ACHN (cell line): ENCODE measurements at regions not wholly inside any gene's neighbourhood (a gene's known extent, or its start where the extent isn't known, plus 50 kb on each side); places are given as distances from the start of the nearest gene placed in this dataset.

Experiments
- DNase-seq: peaks from one replicate; pipeline ENCODE4 v3.0.0-alpha.2; 2015
- in situ Hi-C: cut with HindIII; loops from 2 replicates; pipeline ENCODE4 v1.10.0; 2017; ENCODE audit warnings: low sequenced_read_pairs, low pct_ligation_motif_present, low pct_unique_long_range_greater_than_20kb

DNA sequence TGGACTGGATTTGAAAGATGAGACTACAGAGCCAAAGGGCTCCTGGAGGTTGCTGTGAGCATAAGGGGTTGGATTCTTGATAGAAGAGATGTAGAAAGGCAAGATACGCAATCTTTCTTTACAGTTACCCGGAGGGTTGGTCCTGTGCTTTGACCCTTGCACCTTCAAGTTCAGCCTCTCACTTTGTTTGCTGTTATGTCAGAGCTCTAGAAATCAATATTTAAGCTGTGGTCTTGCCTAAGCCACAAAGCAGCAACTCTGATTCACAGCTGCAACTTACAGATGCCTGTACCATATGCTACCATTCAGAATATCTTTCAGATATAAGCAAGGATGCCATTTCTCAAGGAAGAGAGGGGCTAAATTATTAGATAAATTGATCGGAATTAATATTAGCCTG is 943.1 kb upstream of the LRRTM1 start:
- in situ Hi-C loops: no loop called here
- peak; percentile 5 for DNase-seq

DNA sequence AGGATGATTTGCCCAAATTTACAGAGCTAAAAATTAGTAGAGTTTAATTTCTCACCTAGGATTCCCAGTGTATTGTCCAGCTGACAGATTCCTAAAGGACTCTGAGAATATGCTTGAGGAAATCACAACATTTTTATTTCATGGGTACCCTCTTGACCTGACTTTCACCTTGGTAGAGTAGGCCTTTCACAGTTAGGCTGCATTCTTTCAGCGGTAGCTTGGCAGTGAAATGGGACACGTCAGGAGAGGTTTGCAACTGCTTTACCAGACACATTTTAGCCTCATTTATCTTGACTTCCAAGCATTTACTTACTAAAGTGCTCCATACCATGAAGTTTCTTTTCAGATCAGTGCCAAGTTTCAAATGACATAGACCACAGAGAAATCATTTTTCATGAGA is 937.9 kb upstream of the LRRTM1 start:
- in situ Hi-C loops: no loop called here
- DNase-seq: no peak

DNA sequence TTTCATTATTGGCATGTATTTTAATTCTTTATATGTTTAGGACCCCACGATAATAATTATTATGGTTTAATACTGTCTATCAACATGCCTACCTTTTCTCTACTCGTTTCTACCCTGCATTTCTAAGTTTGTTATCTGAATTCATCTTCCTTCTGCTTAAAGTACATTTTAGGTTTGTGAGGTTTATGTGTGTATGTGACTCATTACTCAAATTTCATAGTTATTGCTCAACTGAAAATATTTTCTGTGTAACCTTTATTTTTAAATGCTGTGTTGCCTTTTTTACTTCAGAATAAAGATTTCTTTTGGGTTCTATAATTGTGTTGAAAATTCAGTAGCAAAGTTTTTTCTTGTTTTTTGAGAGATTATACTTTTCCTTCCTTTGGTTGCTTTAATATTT is 933.9 kb upstream of the LRRTM1 start:
- in situ Hi-C loops: no loop called here
- DNase-seq: no peak

DNA sequence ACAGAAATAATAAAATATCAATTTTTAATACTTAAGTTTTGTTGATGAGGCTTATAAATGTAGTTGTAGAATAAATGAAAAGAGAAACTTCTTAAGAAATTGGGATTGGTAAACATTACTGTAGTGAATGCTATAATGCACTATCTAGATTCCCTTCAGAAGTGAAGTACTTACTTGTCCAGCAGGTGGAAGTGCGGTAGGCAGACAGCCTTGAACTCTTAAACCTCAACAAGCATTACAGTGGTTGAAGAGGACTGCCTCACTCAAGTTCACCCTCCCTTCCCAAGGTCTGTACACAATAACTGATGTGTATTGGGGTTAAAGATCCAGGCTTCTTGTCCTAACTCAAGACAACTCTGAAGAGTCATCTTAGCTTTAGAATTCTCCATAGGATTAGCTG is 931.0 kb upstream of the LRRTM1 start:
- DNase-seq: no peak
- in situ Hi-C loops: no loop called here

DNA sequence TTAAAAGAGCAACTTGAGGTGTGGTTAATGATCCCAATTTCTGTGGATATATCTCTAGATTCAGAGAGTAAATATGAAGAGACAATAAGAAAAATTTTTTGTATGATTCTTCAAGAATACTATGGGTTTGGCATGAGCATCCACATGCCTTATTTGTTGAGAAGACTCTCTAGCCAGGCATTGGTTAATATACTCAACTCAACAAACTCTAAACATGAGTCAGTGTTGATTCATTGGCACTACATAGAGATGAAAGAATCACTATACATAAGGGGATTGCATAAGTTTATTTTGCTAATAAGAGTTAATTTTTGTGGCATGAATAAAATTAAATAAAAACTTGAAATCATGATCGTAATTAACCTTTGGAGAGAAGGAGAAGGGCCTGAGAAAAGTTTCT is 930.2 kb upstream of the LRRTM1 start:
- no peak for DNase-seq
- in situ Hi-C loops: no loop called here

DNA sequence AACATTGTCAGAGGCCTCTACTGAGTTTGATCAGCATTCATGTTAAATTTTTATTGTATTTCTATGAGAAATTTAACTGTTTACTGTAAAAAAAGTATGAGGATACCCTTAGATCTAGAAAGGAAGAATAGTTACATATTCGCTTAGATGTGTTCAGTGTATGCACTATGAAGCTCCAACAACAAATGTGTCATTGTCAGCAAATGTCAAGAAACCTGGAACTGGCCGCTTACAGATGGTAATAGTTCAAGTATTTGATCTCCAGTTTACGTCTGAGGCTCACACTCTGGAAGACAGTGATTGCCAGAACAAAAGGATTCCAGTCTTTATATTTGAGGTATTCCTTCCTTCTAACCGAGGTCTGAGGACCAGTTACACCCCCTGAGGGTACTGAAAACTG is 921.2 kb upstream of the LRRTM1 start:
- no peak for DNase-seq
- in situ Hi-C loops: no loop called here

DNA sequence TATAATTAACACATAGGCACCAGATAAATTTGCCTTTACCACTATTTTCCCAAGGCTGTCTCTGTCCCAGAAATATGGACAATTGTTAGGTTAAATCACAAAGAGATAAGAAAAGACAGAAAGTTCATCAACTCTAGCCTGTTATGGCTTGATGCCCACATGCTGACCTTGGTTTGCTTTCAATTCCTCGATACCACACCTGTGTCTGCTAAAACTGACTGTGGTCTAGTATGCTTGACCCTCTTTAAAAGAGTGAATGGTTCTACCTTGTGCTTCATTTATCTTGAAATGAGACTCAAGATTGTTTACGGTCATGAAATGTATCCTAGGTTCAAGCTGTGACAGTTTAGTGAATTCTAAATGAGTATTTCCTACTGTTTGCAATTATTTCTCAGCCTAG is 909.0 kb upstream of the LRRTM1 start:
- in situ Hi-C loops: no loop called here
- DNase-seq: no peak

DNA sequence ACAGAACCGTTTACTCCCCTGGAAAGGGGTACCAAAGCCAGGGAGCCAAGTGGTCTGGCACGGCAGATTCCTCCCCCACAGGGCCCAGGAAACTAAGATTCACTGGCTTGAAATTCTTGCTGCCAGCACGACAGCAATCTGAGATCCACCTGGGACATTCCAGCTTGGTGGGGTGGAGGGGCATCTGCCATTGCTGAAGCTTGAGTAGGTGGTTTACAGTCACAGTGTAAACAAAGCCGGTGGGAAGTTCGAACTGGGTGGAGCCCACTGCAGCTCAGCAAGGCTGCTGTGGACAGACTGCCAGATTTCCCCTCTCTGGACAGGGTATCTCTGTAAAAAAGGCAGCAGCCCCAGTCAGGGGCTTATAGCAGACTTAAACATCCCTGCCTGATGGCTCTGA is 901.7 kb upstream of the LRRTM1 start:
- in situ Hi-C loops: no loop called here
- DNase-seq: no peak

DNA sequence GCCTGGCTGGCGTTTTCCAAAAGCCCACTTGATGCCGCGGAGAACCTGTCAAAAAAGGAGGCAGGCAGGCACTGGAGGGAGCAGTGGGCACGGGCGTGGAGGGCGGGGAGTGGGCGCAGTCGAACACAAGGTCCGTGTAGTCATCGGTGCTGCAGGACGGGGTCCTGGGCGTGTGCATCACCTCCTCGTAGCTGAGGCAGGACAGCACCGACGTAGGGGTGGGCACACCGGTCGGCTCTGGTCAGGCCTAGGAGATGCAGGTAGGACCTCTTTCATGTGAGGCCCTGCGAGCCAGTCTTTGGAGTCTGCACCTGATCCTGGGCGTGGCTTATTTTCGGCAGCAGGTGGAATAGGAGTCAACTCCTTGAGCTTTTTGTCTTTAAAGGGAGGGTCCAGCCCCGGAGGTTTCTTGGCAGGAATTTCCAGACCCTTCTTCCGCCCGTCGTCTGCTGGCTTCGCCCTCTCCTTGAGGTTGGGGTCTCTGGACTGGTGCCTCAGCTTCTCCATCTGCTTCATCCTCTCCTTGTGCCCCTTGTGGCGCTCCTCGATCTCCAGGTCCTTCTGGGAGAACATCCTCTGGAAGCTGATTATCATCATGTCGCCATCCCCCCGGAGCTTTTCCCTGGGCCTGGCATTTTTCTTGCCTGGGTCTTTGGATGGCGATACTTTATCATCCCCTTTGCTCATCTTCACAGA is 892.5 kb upstream of the LRRTM1 start:
- no peak for DNase-seq
- in situ Hi-C loops: no loop called here

DNA sequence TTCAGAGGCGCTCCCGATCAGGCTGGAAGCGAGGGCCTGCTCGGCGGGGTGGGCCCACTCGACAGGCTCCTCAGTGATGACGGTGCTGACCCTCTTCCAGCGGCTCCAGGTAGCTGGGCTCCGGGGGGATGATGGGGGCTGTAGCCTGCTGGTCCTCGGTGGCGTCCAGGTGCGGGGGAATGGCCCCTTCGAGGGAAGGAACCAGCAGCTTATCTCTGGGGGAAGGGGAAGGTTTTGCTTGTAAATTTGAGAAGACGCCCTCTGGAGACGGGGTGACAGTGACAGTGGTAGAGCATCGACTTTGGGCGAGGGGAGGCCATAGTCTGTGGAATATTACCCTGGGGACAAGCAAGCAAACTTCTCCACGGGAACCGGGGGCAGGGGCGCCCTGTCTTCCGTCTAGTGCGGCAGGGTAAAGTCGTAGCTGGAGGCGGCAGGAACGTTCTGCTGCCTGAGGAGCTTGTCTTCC is 891.9 kb upstream of the LRRTM1 start:
- in situ Hi-C loops: no loop called here
- no peak for DNase-seq

DNA sequence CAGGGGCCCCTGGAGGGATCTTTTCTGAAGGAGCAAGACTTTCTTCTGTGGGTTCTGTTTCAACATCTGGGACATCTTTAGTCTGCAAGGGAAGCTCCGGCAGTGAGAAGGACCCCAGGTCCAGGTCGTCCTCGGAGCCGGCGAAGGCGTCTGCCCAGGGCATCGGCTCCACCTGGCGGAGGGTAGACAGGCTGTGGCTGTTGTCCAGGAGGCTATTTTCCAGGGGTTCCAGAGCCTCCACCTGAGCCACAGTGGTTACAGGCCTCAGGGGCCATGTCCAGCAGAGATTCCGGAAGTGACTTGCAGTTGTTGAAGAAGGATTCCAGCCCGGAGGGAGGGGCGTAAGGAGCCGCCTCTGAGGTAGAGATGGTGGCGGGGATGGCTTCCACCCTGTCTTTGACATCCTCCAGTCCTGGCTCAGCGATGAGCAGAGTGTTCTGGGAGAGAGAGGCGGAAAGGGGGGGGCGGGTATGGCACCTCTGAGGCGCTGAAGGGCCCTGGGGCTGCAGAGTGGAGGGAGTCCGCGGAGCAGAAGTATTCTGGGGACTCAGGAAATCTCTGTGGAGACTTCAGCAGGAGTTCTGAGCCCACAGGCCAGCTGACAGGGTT is 891.3 kb upstream of the LRRTM1 start:
- in situ Hi-C loops: no loop called here
- DNase-seq: no peak

DNA sequence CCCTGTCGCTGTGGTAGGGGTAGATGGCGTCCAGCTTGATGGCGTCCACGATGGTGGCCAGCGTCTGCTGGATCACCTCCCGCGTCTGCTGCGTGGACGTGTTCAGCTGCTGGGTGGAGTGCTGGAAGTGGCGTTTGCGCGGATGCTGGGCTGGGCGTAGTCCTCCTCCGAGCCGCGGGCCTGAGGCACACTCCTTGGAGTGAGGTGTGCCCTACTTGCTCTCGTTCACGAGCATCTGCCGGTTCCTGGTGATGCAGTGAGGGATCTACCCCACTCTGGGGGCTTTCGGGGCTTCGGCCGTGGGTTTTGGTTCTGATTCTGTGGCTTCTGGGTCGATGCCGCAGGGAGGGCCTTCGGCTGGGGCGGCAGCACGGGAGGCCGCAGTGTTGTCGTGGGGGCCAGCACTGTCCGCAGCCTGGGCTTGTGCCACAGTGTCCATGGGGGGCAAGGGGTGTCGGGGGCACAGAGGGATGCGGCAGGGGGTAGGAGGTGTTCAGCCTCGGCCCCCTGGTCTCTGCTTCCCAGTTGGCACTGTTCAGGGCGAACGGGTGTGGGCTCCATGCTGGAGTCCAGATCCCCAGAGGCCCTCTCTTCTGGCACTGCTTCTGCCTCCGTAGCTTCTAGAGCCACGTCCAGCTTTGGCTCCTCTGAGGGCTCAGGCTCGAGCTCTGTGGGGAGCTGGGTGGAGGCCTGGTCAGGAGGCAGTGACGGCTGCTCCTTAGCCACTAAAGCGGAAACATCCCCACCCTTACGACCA is 890.6 kb upstream of the LRRTM1 start:
- no peak for DNase-seq
- in situ Hi-C loops: no loop called here

DNA sequence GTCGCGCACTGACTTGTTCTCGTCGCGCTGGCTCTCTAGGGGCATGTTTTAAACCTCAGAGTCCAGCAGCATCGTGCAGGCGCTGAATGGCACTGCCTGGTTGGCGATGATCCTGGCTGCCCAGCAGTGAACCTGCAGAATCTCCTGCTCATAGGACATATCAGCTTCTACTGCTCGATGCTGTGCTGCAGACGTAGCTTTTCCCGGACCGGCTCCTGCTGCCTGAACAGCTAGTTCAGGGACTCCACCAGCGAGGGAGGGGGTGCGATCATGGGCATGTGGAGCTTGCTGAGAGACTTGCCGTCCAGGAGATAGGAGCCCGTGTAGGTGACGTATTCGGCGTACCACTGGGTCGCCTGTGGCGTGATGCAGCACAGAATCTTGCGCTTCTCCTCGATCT is 890.0 kb upstream of the LRRTM1 start:
- in situ Hi-C loops: no loop called here
- DNase-seq: no peak

DNA sequence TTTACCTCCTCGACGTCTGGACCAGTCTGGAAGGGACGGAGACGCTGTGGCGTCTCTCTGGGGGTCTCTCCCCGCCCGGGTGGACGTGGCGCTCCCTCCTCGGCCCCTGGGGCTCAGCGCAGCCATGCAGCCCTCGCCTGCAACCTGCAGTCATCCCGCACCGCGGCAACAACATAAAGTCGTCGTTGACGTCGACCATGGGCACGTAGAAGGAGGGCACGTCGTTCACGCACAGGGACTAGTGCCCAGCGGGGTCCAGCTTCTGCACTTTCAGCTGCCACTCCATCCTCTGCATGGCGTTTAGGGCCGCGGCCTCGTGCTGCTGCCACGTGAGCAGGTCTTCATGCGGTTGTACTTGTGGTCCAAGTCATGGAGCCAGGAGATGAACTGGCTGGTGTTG is 889.6 kb upstream of the LRRTM1 start:
- in situ Hi-C loops: no loop called here
- DNase-seq: no peak

DNA sequence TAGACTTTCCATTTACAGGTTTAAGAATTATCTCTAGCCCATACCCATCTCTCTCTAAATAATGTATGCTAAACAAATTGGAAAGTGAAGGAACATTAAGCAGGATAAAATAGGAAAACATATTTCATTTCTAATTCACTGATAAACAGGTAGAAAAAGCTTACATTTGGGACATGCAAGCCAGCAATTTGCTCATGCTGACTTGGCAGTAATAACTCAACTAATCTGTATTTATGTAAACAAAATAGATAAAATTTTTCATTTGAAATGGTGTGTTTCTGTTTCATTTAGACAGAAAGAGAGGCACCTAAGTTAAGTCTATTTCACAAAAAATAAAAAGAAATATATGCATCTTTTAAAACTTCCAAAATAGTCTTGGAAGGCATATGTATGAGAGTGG is 877.3 kb upstream of the LRRTM1 start:
- no peak for DNase-seq
- in situ Hi-C loops: no loop called here

DNA sequence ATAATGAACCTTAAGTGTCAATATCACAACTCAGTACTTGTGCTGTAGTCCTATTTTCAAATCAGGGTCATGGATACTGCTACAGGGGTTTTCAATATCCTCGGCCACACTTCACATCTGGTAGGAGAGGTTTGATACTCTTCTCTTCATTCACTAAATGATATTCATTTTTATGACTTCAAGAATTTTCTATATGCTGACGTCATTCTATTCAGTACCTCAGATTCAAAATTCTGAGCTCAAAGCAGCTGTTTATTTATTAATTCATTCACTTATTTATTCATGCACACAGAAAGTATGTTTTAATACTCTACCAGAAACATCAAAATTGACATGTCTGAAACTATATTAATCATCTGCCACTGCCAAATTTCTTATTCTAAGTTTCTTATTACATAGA is 866.9 kb upstream of the LRRTM1 start:
- in situ Hi-C loops: no loop called here
- no peak for DNase-seq

DNA sequence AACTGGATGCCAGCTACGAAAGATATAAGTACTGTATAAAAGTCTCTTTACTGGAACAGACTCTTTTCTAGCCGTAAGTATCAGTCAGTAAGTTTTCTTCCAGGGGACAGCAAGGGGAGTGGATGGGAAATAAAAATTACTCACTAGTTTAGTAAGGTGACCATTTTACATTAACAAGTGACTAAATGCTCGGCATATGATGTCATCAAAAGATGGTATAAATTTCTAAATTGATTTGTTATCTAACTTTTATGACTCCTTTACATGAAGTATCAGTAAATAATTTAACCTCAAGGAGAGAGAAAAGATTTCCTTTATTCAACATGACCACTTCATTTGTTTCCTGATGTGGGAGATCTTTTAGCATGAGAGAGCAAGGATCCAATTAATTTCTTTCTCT is 859.0 kb upstream of the LRRTM1 start:
- in situ Hi-C loops: no loop called here
- DNase-seq: no peak

DNA sequence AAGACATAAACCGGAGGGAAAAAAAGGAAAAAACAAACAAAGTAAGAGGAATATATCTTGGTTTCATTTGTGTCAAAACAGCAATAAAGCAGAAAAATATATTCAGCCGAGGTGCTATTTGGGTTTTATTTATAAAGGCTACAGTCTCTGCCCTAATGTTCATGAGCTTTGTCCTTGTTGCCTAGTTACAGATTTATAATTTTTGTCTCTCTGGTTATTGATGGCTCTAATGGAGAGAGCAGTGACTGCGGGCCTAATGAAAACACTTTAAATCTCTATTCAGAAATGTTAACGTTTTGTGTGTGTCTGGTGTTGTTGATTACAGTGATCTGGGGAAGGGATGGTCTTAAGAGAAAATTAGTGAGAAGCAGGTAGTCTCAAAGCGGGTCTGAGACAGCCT is 854.0 kb upstream of the LRRTM1 start:
- in situ Hi-C loops: no loop called here
- DNase-seq: no peak

DNA sequence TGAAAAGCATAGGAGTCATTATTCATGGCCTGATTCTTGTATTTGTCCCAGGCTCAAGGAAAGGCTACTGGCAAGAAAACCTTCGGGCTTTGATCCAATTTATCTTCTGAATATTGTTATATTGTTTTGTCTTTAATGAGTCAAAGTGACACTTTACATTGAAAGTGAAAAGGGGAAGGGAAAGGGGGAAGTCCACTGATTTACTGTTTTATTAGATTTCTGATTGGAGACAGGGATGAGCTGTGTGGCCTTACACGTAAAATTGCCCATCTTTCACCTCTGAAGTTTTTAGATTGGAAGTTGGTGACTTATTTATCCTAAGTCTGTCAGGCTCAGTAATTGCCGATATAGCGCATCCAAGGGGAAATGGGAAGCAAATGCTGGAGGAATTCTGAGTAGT is 843.8 kb upstream of the LRRTM1 start:
- in situ Hi-C loops: no loop called here
- DNase-seq: no peak

DNA sequence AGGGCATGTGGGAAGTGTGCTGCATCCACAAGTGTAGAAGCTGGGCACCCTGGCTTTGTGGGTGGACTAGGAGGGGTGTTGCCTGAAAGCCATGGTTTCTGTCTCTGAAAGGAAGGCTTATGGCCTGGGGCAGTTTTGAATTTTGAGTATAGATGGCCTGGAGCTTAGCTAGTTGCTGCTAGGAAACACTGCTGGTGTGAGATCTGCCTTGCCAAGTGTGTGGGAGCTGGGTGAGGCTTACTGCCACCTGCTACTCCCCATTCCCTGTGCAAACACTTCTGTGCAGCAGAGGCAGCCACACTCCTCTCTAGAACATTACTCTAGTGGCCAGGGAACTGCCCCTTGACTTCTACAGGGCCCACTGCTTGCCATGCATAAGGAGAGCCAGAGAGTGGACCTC is 831.7 kb upstream of the LRRTM1 start:
- in situ Hi-C loops: no loop called here
- no peak for DNase-seq
